HuH-7 (cell line): ENCODE measurements at regions not wholly inside any gene's neighbourhood (a gene's known extent, or its start where the extent isn't known, plus 50 kb on each side); places are given as distances from the start of the nearest gene placed in this dataset.

ENCODE experiments used
- DNase-seq: peaks from one replicate; pipeline ENCODE4 v3.0.0; 2011; ENCODE audit warnings: low spot score

DNA sequence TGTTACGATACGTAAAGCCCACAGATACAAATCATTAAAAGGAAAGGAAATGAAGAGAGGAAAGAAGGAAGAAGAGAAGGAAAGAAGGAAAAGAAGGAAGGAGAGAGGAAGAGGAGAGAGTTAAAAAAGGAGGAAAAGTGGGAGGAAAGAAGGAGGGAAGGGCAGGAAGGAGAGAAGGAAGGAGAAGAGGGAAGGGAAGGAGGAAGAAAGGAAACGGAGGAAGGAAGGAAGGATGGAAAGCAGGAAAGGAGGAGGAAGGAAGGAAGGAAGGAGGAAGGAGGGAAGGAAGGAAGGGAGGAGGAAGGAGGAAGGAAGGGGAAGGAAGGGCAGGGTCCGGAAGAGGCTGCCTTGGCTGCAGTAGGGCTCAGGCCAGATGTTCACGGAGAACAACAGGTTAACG is 95.2 kb downstream of the ENGASE start:
- DNase-seq, result no peak

DNA sequence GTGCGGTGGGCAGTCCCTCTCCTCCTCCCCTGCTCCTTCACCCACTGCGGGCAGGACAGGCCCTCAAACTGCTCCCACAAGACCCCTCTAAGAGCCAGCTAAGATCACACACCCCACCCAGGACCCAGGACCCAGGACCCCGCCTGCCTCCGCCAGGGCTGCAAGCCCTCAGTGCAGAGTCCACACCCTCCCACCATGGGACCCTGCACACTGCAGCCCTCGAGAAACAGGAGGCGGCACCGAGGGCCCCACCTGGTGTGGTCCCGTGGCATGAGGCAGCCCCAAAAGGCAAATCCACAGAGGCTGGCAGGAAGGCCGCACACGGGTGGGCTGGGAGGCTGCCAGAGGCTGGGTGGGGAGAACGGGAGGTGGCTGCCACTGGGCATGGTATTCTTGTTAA is 94.7 kb downstream of the ENGASE start:
- no peak for DNase-seq

DNA sequence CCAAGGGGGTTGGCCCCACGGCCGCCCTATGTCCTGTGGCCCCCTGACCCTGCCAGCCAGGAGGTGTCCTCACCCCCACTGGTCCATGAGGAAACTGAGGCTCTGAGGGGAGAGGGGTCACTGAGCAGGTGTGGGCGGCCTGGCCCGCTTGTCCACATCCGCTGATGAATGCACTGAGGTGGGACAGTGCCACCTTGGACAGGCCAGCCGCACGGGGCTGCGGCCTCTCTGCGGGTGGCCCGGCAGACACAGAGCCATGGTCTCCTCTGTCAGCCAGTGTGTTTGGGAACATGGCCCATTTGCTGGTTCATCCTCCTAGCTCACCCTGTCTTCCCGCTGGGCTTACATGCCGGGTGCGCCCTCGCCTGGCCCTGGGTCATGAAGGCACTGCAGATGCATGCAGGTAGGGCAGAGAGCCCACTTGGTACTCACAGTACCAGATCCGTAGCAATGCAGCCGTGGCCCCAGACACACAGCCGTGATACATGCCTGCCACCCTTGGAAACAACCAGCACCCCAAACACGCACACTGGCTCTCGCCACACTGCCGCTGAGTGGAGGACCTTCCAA is 93.9 kb downstream of the ENGASE start:
- DNase-seq, result no peak

DNA sequence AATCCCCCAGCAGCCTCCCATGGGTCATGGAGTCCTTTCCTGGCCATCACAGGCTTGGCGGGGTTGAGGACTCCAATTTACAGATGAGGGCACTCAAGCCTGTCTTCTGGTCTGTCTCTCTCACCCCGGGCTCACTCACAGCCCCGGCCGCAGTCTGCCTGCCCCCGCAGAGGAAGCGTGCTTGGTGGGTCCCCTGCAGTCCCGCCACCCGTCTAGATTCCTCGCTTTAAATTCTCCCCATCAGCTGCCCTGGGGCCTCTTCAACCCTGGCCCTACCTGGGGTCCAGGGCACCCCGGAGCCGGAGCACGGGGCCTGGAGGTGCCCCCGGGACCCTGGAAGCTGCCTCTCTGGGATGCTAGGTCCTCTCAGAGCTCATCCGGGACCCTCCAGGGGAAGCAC is 92.9 kb downstream of the ENGASE start:
- no peak for DNase-seq

DNA sequence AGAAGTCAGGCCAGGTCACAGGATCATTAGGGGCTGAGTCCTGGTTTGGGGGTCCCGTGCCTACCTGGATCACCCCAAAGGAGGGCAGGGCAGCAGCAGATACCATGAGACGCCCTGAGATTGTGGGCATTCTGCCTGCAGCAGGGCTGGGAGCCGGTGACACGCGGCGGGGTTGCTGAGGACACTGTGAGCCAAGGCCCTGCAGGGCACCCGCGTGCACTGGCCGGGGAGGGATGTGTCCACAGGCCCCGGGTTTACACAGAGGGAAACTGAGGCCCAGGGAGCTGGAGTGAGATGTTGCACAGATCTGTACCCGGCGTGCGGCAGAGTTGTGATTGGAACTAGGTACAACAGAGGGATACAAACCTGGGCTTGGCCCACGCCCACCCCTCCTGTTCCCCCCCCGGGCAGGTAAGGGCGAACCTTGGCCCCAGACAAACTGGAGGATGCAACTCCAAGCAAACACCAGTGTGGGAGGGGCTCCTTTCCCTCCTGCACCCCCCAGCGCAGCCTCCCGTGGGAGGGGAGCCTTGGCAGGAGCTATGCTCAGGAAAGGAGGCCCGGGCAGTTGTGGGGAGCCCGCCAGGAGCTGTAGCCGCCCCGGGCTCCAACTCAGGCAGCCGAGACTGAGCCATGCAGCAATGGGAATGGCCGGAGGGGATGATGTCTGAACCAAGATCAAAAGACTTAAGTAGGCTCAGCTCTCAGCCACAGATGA is 91.3 kb downstream of the ENGASE start:
- DNase-seq, result no peak

DNA sequence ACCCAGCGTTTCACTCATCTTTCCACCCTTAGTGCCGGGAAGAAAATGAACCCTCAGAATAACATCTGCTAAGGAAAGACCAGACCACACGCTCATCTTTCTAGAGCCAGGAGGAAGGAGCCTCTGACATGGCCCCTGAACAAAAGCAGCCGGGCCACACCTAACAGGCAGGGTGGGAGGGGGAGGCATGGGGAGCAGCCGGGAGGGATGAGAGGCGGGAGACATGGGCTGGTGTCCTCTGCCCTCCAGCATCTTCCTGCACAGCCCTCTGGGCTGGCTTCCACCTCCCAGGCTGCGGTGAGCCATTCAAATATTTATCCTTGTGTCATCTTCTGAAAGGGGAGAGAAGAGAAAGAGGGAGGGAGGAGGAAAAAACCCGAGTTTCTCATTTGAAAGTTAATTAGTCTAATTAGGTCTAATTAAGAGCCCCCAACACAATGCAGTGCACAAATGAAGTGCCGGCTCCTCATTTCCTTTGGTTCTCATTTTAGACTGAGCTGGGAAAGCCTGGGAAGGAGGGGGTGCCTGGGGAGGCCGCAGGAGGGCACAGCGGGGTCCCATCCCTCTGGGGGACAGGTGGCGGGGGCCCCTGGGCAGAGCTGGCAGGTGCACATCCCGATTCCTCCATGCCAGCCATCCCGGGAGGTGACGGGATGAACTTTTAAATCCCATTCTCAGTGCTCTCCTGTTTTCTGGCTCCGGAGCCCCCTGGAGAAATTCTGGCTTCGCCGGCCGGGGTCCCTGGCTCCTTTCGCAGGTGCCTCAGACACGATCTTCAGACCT is 90.5 kb downstream of the ENGASE start:
- DNase-seq, result no peak

DNA sequence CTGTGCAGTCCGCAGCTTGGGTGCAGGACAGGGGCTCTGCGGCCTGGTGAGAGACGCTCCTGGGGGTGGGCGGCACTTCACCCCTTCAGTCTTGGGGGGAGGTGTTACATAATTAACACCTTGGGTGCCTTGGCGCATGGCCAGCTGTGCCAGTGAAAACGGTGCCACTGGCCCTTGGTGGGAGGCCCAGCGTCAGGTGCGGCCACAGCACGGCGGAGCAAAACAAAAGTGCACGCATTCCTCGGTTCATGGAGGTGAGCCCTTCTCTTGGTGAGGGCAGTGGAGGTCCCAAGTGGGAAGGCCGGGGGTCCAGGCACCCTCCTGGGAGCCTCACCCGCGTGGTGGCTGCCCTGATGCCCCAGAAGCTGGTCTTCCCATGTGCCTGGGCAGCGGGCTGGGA is 89.8 kb downstream of the ENGASE start:
- no peak for DNase-seq

DNA sequence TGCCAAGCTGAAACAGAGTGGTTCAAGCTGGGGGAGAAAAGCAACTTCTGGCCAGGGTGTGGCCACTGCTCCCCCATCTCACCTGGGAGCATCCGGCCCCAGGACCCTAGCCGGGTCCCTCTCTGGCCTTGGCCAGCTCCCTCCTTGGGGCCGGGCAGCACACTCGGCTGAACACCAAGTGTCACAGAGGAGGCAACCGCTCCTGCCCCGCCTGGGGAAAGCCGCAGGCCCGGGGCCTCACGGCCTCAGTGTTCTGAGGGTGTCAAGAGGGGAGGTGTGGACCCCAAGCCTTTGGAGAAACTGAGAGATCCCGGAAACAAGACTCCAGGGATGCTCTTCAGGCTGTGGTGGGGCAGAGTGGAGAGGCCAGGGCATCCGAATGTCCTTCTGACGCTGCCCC is 88.4 kb downstream of the ENGASE start:
- no peak for DNase-seq

DNA sequence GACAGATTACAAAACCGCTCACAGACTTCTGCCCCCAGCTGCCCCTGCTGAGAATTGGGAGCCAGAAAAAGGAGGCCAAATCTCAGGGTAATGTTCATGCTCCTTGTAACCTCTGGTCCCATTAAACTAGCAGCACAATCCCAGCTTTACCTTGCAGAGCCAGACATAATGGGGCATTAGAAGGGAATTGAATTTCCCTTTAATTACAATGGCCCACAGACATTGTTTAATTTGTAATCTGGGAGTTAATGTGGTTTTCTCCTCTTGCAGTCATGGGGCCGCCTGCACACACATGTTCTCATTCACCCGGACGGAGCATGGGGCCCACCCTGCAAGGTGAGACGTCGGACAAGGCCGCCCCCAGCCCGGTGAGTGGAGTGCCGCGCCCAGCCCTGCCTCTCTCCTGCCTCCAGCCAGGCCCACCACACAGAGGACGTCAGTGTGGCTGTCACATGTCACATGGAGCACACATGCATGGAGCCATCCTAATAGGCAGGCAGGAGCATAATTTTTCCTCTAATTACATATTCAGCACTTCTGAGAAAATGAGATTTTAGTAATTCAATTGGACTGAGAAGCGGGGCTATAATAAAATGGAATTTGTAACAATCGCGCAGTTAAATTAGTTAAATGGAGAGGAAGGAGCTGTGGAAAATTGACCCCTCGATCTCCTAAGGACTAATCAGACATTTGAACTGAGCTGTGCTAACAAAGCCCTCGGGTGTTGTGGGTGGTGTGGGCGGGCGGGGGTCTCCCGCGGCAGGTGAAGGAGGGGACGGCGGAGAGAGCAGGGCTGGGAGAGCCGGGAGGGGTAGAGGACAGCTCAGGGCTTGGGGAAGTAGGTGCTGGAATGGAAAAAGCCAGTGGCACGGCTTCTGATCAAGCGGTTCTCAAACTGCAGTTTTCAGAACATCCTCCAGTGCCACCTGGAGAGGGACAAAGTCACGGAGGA is 87.7 kb downstream of the ENGASE start:
- no peak for DNase-seq

DNA sequence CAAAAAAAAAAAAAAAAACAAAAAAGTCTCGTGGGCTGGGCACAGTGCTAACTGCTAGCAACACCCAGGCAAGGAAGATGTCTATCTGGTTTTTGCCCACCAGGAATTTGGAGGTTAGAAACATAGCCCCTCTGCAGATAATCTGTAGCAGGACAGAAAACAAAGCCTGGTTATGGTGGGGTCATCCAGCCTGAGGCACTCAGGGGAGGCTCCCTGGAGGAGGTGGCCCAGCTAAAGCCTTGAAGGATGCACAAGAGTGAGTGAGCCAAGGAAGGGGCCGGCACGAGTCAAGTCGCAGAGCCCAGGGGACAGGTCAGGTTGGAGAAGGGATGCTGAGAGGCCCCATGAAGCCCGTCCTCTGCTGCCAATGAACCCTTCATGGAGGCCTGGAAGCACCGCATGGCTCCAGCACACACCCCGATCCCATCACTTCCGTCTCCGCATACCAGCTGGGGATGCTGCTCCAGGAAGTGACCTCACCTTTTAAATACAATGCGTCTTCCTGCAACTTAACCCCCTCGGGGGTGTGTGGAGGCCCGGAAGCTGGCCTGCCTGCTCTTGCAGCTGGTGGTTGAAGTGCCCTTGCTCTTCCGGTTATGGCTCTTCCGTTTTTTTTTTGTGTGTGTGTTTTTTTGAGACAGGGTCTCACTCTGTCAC is 86.5 kb downstream of the ENGASE start:
- DNase-seq, result no peak

DNA sequence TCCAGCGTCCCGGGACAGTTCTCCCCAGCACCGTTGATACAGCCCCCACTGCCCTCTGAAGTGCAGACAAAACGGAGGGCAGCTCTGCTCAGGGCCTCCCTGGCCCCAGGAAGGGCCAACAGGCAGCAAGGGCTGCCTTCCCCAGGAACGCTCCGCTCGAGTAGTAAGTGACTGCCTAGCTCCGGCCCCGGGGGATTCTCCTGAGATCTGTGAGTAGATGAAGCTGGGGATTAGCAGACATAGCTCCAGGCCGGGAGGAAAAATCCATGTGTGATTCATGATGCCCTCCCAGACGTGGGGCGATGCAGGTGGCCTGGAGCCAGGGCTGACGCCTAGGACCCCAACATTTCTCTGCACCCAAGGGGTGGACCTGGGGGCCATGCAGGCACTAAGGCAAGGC is 85.3 kb downstream of the ENGASE start:
- DNase-seq, result no peak

DNA sequence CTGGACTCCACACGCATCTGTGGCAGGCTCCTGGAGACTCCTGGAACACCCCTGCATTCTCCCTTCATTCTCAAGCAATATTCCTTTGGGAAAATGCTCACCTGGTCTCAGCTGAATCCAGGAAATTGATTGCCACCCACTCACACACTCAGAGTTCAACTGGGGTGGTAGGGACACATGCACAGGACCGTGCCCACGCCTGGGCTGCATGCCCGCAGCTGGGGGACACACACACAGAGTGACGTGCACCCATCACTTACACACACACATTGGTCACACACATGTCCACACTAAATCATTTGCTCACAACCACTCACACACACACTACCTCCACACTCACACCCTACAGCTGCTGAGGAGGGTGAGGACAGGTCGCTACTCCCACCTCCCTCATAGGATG is 84.8 kb downstream of the ENGASE start:
- no peak for DNase-seq

DNA sequence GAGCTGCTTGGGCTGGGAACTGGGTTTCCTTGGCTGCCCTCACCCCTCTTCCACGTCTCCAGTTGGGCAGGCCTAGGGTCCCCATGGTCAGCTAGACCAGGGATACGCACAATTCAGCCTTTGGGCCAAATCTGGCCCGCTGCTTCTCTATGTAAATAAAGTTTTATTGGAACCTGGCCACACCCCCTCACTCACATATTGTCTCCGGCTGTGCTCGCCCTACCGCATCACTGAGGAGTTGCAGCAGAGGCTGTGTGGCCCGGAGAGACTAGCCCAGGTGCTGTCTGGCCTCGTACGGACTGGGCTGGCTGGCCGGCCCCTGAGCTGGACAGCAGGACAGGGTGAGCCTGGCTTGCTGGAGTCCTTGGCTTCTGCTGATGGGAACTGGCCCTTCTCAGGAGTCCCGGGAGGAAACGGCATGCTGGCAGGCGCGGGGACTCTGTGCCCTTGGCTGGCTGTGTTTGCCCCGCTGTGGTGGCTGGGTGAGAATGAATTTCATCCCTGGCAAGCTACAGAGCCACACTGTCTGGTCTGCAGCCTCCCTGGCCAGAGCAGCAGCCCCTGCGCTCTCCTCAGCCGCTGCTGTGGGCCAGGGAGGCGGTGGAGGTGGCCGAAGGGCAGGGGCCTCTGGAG is 82.0 kb downstream of the ENGASE start:
- DNase-seq, result no peak

DNA sequence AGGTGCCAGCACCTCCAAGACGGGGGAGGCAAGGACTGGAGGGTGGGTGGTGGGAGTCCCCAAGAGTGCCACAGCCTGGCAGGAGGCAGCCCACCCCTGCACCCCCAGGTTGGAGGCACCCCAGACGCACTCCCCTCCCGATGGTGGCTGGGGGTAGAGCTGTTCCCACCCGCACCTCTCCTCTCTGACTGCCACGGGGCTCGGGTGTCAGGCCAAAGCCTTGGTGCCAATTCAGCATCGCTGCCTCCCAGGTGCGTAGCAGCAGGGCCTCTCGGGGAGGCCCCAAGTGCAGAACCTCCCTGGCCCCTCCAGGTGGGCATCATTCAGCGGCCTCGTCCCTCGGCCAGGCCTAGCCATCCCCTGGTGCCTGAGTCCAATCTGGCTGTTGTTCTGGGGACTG is 81.1 kb downstream of the ENGASE start:
- no peak for DNase-seq

DNA sequence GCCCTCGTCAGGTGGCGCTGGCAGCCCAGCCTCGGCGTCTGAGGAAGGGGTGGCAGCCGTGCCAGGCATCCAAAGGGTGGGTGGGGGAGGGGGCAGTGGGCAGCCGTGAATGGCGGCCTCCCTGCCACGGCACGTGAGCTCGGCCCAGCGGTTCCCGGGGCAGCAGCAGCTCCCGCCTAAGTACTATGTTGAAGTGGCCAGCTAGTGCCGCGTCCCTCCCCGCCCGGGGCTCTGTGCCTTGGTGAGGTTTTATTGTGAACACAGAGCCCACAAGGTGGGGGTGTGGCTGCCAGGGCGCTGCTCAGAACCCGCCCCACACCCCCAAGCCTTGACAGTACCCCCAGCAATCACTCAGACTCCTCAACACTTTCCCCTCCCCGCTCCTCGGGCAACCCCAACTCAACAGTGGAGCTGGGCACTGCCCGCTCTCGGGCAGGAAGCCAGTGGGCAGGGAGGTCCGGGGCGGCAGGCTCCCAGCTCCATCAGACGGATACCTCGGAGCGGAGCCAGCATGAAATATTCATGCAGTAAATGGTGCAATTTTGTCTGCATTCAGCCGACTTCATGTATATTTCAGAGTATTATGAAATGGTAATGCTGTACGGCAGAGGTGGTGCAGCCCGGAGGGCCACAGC is 80.4 kb downstream of the ENGASE start:
- DNase-seq, result no peak

DNA sequence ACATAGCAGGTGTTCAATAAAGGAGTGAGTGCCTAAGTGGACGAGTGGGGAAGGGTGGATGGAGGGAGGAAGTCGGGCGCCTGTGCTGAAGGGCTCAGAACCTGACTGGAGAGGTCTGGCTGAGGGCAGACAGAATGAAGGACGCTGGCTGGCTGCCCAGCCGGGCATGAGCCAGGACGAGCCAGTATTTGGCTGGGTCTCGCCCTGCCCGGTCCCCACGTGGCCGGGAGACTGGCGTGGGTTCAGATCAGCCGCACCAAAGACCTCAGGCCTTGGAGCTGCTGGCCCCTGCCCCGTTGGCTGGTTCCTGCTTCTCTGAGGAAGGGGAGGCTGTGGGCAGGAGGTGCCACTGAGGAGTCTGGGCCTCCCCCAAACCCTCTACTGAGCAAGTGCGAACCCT is 79.8 kb downstream of the ENGASE start:
- DNase-seq, result no peak

DNA sequence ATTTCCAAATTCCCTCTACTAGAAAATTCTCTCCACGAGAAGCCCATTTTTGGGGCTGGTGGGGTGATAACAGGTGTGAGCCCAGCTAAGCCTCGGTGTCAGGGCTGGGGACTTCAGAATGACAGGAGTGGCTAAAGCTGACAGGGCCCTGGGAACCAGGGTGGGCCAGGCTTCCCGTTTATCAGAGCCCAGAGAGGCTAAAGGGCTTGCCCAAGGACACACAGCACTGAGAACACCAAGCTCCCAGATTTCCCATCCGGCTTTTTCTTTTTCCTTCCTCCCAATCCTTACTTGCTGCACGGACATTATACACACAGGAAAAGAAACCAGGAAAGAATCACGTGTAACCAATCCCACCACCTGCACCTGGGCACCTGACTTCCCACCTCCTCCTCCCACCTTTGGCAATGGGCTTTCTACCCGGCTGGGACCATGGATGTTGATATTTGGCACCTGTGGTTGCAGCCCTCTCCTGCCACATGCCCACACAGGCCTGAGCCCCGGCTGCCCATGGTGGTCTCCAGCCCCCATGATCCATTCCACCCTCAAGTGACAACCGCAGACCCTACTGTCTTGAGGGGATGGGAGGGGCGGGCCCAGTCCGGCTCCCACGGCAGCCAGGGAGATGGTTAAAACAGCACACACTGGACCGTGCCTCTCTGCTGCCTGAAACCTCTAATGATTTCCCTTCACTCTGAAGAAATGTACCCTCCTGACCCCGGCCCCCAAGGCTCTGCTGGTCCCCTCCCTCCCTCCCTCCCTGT is 78.9 kb downstream of the ENGASE start:
- DNase-seq, result no peak

DNA sequence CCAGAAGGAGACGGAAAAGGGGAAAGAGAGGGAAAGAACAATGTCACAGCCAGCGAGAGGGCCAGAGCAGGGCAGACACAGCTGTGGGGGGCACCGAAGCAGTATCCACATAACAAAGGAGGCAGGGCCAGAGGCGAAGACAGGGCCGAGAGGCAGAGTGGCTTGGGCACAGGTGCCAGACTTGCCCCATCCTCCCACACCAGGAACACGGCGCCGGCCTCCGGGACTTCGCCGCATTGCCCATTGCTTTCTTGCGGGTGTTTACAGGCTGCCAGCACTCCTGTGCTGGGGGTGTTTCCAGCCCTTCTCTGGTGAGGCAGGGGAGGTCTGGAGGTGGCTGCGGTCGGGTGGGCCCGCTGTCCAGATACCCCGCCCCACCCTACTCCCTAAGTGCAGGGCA is 78.0 kb downstream of the ENGASE start:
- no peak for DNase-seq

DNA sequence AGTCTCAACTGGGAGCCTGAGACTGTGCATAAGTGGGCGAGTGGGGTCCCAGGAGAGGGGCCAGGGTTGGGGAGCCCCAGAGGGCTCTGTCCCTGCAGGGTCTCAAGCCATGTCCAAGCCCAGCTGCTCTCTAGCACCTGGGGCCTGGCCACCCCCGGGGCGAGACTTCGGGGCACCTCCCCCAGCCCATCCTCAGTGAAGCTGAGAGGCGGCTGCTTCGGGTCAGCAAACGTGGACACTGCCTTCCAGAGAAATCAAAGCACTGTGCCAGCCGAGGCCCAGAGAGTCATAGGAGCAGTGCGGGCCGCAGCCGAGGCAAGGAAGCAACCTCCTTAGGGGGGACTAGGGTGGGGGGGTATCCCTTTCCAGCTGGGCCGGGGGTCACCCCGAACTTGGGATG is 77.5 kb downstream of the ENGASE start:
- DNase-seq, result no peak

DNA sequence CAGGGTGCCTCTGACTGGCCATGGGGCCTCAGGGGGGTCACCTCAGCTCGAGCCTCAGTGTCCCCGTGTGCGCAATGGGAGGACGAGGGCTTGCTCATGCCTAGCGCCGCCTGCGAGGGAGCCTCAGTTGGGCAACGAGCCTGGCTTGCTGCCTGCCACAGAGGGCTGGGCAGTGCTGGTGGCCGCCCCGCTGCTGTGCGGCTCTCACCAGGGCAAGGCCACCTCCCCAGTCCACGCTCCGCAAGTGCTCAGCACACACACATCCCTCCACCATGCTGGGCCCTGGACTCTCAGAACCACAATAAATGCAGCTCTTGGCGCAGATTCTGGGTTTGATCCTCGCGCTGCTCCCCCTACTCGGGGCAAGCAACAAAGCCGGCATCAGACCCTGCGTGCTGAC is 76.2 kb downstream of the ENGASE start:
- DNase-seq, result no peak
